Mesenchymal stem cell (in vitro differentiated cells and primary cell): ENCODE measurements at regions not wholly inside any gene's neighbourhood (a gene's known extent, or its start where the extent isn't known, plus 50 kb on each side); places are given as distances from the start of the nearest gene placed in this dataset.

ENCODE experiments used
- DNase-seq: peaks from one replicate; pipeline ENCODE4 v3.0.0-alpha.2; 2013
- H2AFZ ChIP-seq: one replicate; pipeline ENCODE4 v1.6.1; 2013; ENCODE audit warnings: low read depth, mild to moderate bottlenecking, control low read depth, inconsistent platforms, low read length, moderate library complexity
- H2AK5ac ChIP-seq: 2 replicates; pipeline ENCODE4 v1.6.1; 2013; ENCODE audit warnings: low read length, moderate library complexity, mild to moderate bottlenecking, inconsistent platforms; ENCODE audit not compliant: severe bottlenecking
- H2BK120ac ChIP-seq: one replicate; pipeline ENCODE4 v1.6.1; 2013; ENCODE audit warnings: low read depth, mild to moderate bottlenecking, inconsistent platforms, low read length, moderate library complexity
- H2BK12ac ChIP-seq, 2 experiments: one replicate each; pipeline ENCODE4 v1.6.1; 2013; ENCODE audit warnings: inconsistent platforms in 2 of 2, low read length in 2 of 2, mild to moderate bottlenecking in 2 of 2, moderate library complexity in 2 of 2, control low read depth in 1 of 2
- H2BK15ac ChIP-seq: one replicate; pipeline ENCODE4 v1.6.1; 2013; ENCODE audit warnings: mild to moderate bottlenecking, low read depth, inconsistent platforms; ENCODE audit not compliant: poor library complexity, severe bottlenecking
- H2BK5ac ChIP-seq: 2 replicates; pipeline ENCODE4 v1.6.1; 2013; ENCODE audit warnings: low read depth, mild to moderate bottlenecking, low read length, control low read depth, inconsistent platforms; ENCODE audit not compliant: poor library complexity, severe bottlenecking
- H3K14ac ChIP-seq, 2 experiments: one replicate each; pipeline ENCODE4 v1.6.1; 2013; ENCODE audit warnings: inconsistent platforms in 2 of 2, low read length in 2 of 2, control low read depth in 1 of 2, mild to moderate bottlenecking in 1 of 2, moderate library complexity in 1 of 2
- H3K18ac ChIP-seq, 2 experiments: one replicate each; pipeline ENCODE4 v1.6.1; 2013; ENCODE audit warnings: inconsistent platforms in 2 of 2, low read length in 2 of 2, control low read depth in 1 of 2, low read depth in 1 of 2, mild to moderate bottlenecking in 1 of 2
- H3K23ac ChIP-seq, 2 experiments: one replicate each; pipeline ENCODE4 v1.6.1; 2013; ENCODE audit warnings: inconsistent platforms in 2 of 2, low read length in 2 of 2, mild to moderate bottlenecking in 2 of 2, moderate library complexity in 2 of 2, control low read depth in 1 of 2
- H3K27ac ChIP-seq: 2 replicates; pipeline ENCODE4 v1.5.1; 2013; ENCODE audit warnings: mild to moderate bottlenecking, moderate library complexity, low read length, control low read depth, inconsistent platforms; ENCODE audit not compliant: poor library complexity, severe bottlenecking
- H3K27me3 ChIP-seq, 2 experiments: 2 replicates each; pipeline versions ENCODE4 v1.6.1 to v1.7.0; 2013; ENCODE audit warnings: low read length in 2 of 2, mild to moderate bottlenecking in 2 of 2, moderate library complexity in 2 of 2, control low read depth in 1 of 2, inconsistent platforms in 1 of 2; ENCODE audit not compliant: control insufficient read depth in 1 of 2, insufficient read depth in 1 of 2
- H3K36me3 ChIP-seq, 2 experiments: 2 replicates each; pipeline versions ENCODE4 v1.6.1 to v1.7.0; 2013; ENCODE audit warnings: low read length in 2 of 2, control low read depth in 1 of 2, inconsistent platforms in 1 of 2, low read depth in 1 of 2, mild to moderate bottlenecking in 1 of 2; ENCODE audit not compliant: insufficient read depth in 2 of 2, control insufficient read depth in 1 of 2
- H3K4ac ChIP-seq, 2 experiments: one replicate each; pipeline ENCODE4 v1.6.1; 2013; ENCODE audit warnings: inconsistent platforms in 2 of 2, low read length in 2 of 2, mild to moderate bottlenecking in 2 of 2, moderate library complexity in 2 of 2, control low read depth in 1 of 2, low read depth in 1 of 2
- H3K4me1 ChIP-seq: 2 replicates; pipeline ENCODE4 v1.6.1; 2013; ENCODE audit warnings: low read depth, low read length, control low read depth; ENCODE audit not compliant: control insufficient read depth, insufficient read depth
- H3K4me2 ChIP-seq: 2 replicates; pipeline ENCODE4 v1.6.1; 2013; ENCODE audit warnings: low read length, mild to moderate bottlenecking, inconsistent platforms; ENCODE audit not compliant: poor library complexity, severe bottlenecking
- H3K4me3 ChIP-seq, 2 experiments: 2 replicates each; pipeline versions ENCODE4 v1.5.1 to v1.7.0; 2013; ENCODE audit warnings: low read length in 2 of 2, mild to moderate bottlenecking in 2 of 2, control low read depth in 1 of 2, low read depth in 1 of 2; ENCODE audit not compliant: insufficient read depth in 1 of 2
- H3K79me1 ChIP-seq: replicated peaks from 2 replicates; pipeline ENCODE4 v1.6.1; 2013; ENCODE audit warnings: mild to moderate bottlenecking, control low read depth, low read length, inconsistent platforms; ENCODE audit not compliant: poor library complexity, severe bottlenecking
- H3K9ac ChIP-seq: 2 replicates; pipeline ENCODE4 v1.7.0; 2013; ENCODE audit warnings: mild to moderate bottlenecking, low read length, moderate library complexity
- H3K9me3 ChIP-seq: 2 replicates; pipeline ENCODE4 v1.7.0; 2013; ENCODE audit warnings: mild to moderate bottlenecking, low read length; ENCODE audit not compliant: control insufficient read depth
- H4K8ac ChIP-seq: one replicate; pipeline ENCODE4 v1.6.1; 2013; ENCODE audit warnings: inconsistent platforms, mild to moderate bottlenecking, low read length, moderate library complexity
- H4K91ac ChIP-seq: one replicate; pipeline ENCODE4 v1.6.1; 2013; ENCODE audit warnings: mild to moderate bottlenecking, low read length, inconsistent platforms
- WGBS: methylation state at CpG from one replicate; pipeline ENCODE4 v1.1.7; 2013; ENCODE audit warnings: mixed read lengths; 5-methylcytosine and 5-hydroxymethylcytosine counted together

DNA sequence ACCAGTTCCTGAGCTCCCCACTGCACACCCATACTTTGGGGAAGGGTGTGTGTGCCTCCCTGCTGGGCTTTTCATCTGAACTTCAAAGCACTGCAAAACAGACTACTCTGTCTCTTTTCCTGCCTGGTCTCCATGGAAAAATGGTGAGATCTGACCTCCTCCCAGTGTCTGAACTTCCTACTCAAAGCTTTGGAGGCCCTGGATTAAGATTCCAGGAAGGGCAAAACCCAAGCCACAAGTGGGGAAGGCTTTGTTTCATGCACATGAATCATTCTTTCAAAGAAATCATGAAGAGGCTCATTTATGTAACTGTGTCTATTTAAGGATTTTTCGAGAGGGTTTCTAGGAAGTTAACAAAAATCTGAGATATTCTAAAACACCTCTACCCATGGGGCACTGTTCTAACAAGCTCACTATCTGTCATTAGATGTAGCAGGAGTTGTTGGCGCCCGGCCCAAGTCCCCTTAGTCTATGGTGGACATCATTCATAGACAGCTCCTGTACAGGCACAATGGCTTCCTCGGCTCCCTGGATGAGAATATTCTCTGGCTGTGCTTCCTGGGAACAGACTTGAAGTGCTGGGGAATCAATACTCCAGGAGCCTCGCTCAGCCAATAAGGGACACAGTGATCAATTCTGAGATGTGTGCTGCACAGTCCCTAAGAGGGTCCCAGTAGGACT, 224.0 kb downstream of the KTN1 start:
- 95% methylated on average over 4 of the region's 5 CpGs for whole genome bisulfite sequencing
- Histone ChIP-seq H3K9ac (no peak overlapping the region), H2AK5ac (no peak overlapping the region), H3K4me2 (no peak overlapping the region), H3K4me3 (no peak overlapping the region), H2BK120ac (no peak overlapping the region), H3K27me3 (peaks cover 0 to 7% of the 10 kb centered on the region in 2 experiments), H2BK15ac (no peak overlapping the region), H2BK5ac (no peak overlapping the region), H3K9me3 (no peaks in the 10 kb centered on the region), H3K18ac (no peak overlapping the region), H3K4ac (no peak overlapping the region), H4K91ac (no peak overlapping the region), H3K27ac (no peak overlapping the region), H3K79me1 (no peaks in the 10 kb centered on the region), H3K4me1 (peaks cover 4% of the 10 kb centered on the region), H2AFZ (no peak overlapping the region), H3K14ac (no peak overlapping the region), H3K36me3 (no peaks in the 10 kb centered on the region), H3K23ac (no peak overlapping the region), H4K8ac (no peak overlapping the region), H2BK12ac (no peak overlapping the region)
- no peak for DNase-seq

- no peak overlapping the region for H2BK15ac ChIP-seq
- no peak overlapping the region for H2BK120ac ChIP-seq
- no peak overlapping the region for H3K23ac ChIP-seq
- no peak overlapping the region for H3K14ac ChIP-seq
- H3K79me1 ChIP-seq = no peaks in the 10 kb centered on the region
- H4K8ac ChIP-seq = no peak overlapping the region
- H2AFZ ChIP-seq = no peak overlapping the region
- H3K27me3 ChIP-seq = peaks cover 0 to 7% of the 10 kb centered on the region in 2 experiments
- H2AK5ac ChIP-seq = no peak overlapping the region
- no peaks in the 10 kb centered on the region for H3K36me3 ChIP-seq
- H3K18ac ChIP-seq = no peak overlapping the region
- no peak for DNase-seq
- peaks cover 4% of the 10 kb centered on the region for H3K4me1 ChIP-seq
- WGBS = 78% methylated on average over 3 of the region's 3 CpGs
- no peak overlapping the region for H3K4me2 ChIP-seq
- no peak overlapping the region for H4K91ac ChIP-seq
- H3K9me3 ChIP-seq = no peaks in the 10 kb centered on the region
- no peak overlapping the region for H3K9ac ChIP-seq
- no peak overlapping the region for H3K4me3 ChIP-seq
- H3K27ac ChIP-seq = no peak overlapping the region
- no peak overlapping the region for H3K4ac ChIP-seq
- H2BK5ac ChIP-seq = no peak overlapping the region
- no peak overlapping the region for H2BK12ac ChIP-seq
Observed at GRCh38 chr14:55805250-55805649, 225.2 kb downstream of the KTN1 start.

GRCh38 chr14:55807053-55807880, 227.3 kb downstream of the KTN1 start:
- Histone ChIP-seq H2AK5ac (no peak overlapping the region), H3K9ac (no peak overlapping the region), H3K4ac (no peak overlapping the region), H2BK15ac (no peak overlapping the region), H3K4me2 (no peak overlapping the region), H2AFZ (no peak overlapping the region), H3K27me3 (peaks cover 0 to 7% of the 10 kb centered on the region in 2 experiments), H3K4me1 (peaks cover 4% of the 10 kb centered on the region), H3K27ac (no peak overlapping the region), H2BK5ac (no peak overlapping the region), H3K4me3 (no peak overlapping the region), H3K36me3 (no peaks in the 10 kb centered on the region), H3K23ac (no peak overlapping the region), H3K18ac (no peak overlapping the region), H3K14ac (no peak overlapping the region), H2BK120ac (no peak overlapping the region), H3K9me3 (no peaks in the 10 kb centered on the region), H4K8ac (no peak overlapping the region), H3K79me1 (no peaks in the 10 kb centered on the region), H2BK12ac (no peak overlapping the region), H4K91ac (no peak overlapping the region)
- DNase-seq = peak; percentile 21
- WGBS = 69% methylated on average over 16 of the region's 17 CpGs

GRCh38 chr14:55807881-55808379, 227.9 kb downstream of the KTN1 start:
- WGBS = 89% methylated on average over 2 of the region's 2 CpGs
- no peak overlapping the region for H3K4ac ChIP-seq
- no peak for DNase-seq
- H2BK12ac ChIP-seq = no peak overlapping the region
- no peak overlapping the region for H3K27ac ChIP-seq
- H2BK15ac ChIP-seq = no peak overlapping the region
- no peak overlapping the region for H2BK5ac ChIP-seq
- H3K18ac ChIP-seq = no peak overlapping the region
- H3K23ac ChIP-seq = no peak overlapping the region
- H2BK120ac ChIP-seq = no peak overlapping the region
- peaks cover 0 to 7% of the 10 kb centered on the region in 2 experiments for H3K27me3 ChIP-seq
- no peaks in the 10 kb centered on the region for H3K79me1 ChIP-seq
- H3K36me3 ChIP-seq = no peaks in the 10 kb centered on the region
- H3K14ac ChIP-seq = no peak overlapping the region
- H3K4me1 ChIP-seq = peaks cover 4% of the 10 kb centered on the region
- no peak overlapping the region for H4K91ac ChIP-seq
- no peak overlapping the region for H4K8ac ChIP-seq
- H3K4me2 ChIP-seq = no peak overlapping the region
- no peak overlapping the region for H3K9ac ChIP-seq
- no peak overlapping the region for H2AFZ ChIP-seq
- H3K4me3 ChIP-seq = no peak overlapping the region
- H2AK5ac ChIP-seq = no peak overlapping the region
- no peaks in the 10 kb centered on the region for H3K9me3 ChIP-seq
